ENCODE measurements at regions not wholly inside any gene's neighbourhood (a gene's known extent, or its start where the extent isn't known, plus 50 kb on each side); places are given as distances from the start of the nearest gene placed in this dataset.

- H3K36me3 ChIP-seq (ENCODE audit: control insufficient read depth in 2 of 2, insufficient read depth in 2 of 2, low read length in 1 of 2): no peaks in the 10 kb centered on the region
- peak; percentile 63 for ATAC-seq
- no peaks in the 10 kb centered on the region for H3K9me3 ChIP-seq (replicated peaks; ENCODE audit: control insufficient read depth, insufficient read depth, low read length)
- POLR2A ChIA-PET: no interaction called here
- H3K4me1 ChIP-seq (ENCODE audit: control insufficient read depth, insufficient read depth, low read length): no peaks in the 10 kb centered on the region
- H4K20me1 ChIP-seq (ENCODE audit: control insufficient read depth, insufficient read depth): no peaks in the 10 kb centered on the region; the same call in 1 of the 2 replicates
- WGBS (ENCODE audit: insufficient coverage, insufficient replicate concordance, low lambda C conversion rate, missing lambda C conversion rate): 14% methylated on average over 5 of the region's 5 CpGs
- intact Hi-C loops (cut with micrococcal nuclease; ENCODE audit: unreplicated experiment): loop anchor here (2.0 to 10.0 kb wide), 2 partner anchors 313 to 461 kb away; no protein-coding TSS in a partner anchor
- DNase-seq (ENCODE audit: low read depth, low spot score): no peak
- peaks cover 0 to 2% of the 10 kb centered on the region in 2 experiments; a peak in 1 of 4 replicates for H3K27me3 ChIP-seq (replicated peaks in 1 of 2; ENCODE audit: control insufficient read depth in 2 of 2, insufficient read depth in 2 of 2, low read length in 1 of 2)
- peak; percentile 32 to 40 (median 39); a peak in 4 of 6 replicates for TF ChIP-seq CTCF (IDR thresholded peaks at IDR 0.05 in 2 of 3, conservative IDR thresholded peaks at IDR 0.05 in 1 of 3; ENCODE audit: control insufficient read depth in 2 of 3, extremely low read depth in 1 of 3, insufficient read depth in 1 of 3, low read depth in 3 of 3, low read length in 3 of 3)
- peak; percentile 64 for TF ChIP-seq RAD21 (IDR thresholded peaks at IDR 0.05; ENCODE audit: insufficient read depth, low read depth, low read length)
- peak; percentile 48; the same call in 1 of the 2 replicates for TF ChIP-seq SMC3 (IDR thresholded peaks at IDR 0.05; ENCODE audit: borderline replicate concordance, low read length)
- TF ChIP-seq ZNF207 (IDR thresholded peaks at IDR 0.05; ENCODE audit: borderline replicate concordance): no peak
- in situ Hi-C loops (cut with MboI): loop anchor here (10.0 kb wide), 1 partner anchor 303 kb away; no protein-coding TSS in a partner anchor
- RAD21 ChIA-PET (ENCODE audit: unreplicated experiment): no interaction called here
- no TSS peak for BruUV-seq (replicated peaks)
- H3K27ac ChIP-seq (ENCODE audit: control insufficient read depth, insufficient read depth): no peak overlapping the region
- no peak overlapping the region for H3K9ac ChIP-seq (ENCODE audit: control insufficient read depth, insufficient read depth, low read length)
- FAIRE-seq: no peak
- no peaks in the 10 kb centered on the region for H3K79me2 ChIP-seq (ENCODE audit: control insufficient read depth, insufficient read depth, low read length)
- SMC1A ChIA-PET (ENCODE audit: uncharacterized antibody, unreplicated experiment): no interaction called here
- CTCF ChIA-PET: interaction anchor here (0.6 to 1.2 kb wide), 3 partner anchors 311 to 469 kb away, joined by 3 read pairs; no protein-coding TSS in a partner anchor
- H3K4me3 ChIP-seq: no peak overlapping the region
- H2AFZ ChIP-seq (ENCODE audit: control insufficient read depth, low read depth, low read length): no peak overlapping the region
- H3K4me2 ChIP-seq (ENCODE audit: control insufficient read depth, insufficient read depth): no peak overlapping the region
Measured at GRCh38 chr10:111207500-111207899, 130.7 kb downstream of the ADRA2A start.

- no peak for FAIRE-seq
- no peaks in the 10 kb centered on the region; the same call in 1 of the 2 replicates for H4K20me1 ChIP-seq (ENCODE audit: control insufficient read depth, insufficient read depth)
- no peak overlapping the region for H2AFZ ChIP-seq (ENCODE audit: control insufficient read depth, low read depth, low read length)
- no peak for DNase-seq (ENCODE audit: low read depth, low spot score)
- SMC1A ChIA-PET (ENCODE audit: uncharacterized antibody, unreplicated experiment): no interaction called here
- CTCF ChIA-PET: interaction anchor here (0.7 kb wide), 1 partner anchor 464 kb away, joined by 3 read pairs; no protein-coding TSS in a partner anchor
- no peak overlapping the region for H3K9ac ChIP-seq (ENCODE audit: control insufficient read depth, insufficient read depth, low read length)
- no peak overlapping the region for H3K4me3 ChIP-seq
- no peaks in the 10 kb centered on the region for H3K36me3 ChIP-seq (ENCODE audit: control insufficient read depth in 2 of 2, insufficient read depth in 2 of 2, low read length in 1 of 2)
- H3K27ac ChIP-seq (ENCODE audit: control insufficient read depth, insufficient read depth): no peak overlapping the region
- RAD21 ChIA-PET (ENCODE audit: unreplicated experiment): no interaction called here
- no peaks in the 10 kb centered on the region for H3K9me3 ChIP-seq (replicated peaks; ENCODE audit: control insufficient read depth, insufficient read depth, low read length)
- no TSS peak for BruUV-seq (replicated peaks)
- H3K27me3 ChIP-seq (replicated peaks in 1 of 2; ENCODE audit: control insufficient read depth in 2 of 2, insufficient read depth in 2 of 2, low read length in 1 of 2): 0 out of 4 replicates have a peak, but pooled peaks cover 0 to 2% of the 10 kb centered on the region in 2 experiments
- in situ Hi-C loops (cut with MboI) (loop anchor here (10.0 kb wide), 1 partner anchor 304 kb away; no protein-coding TSS in a partner anchor), intact Hi-C loops (cut with micrococcal nuclease; ENCODE audit: unreplicated experiment) (loop anchor here (10.0 kb wide), 1 partner anchor 314 kb away; no protein-coding TSS in a partner anchor)
- ATAC-seq: no peak
- H3K4me2 ChIP-seq (ENCODE audit: control insufficient read depth, insufficient read depth): no peak overlapping the region
- H3K79me2 ChIP-seq (ENCODE audit: control insufficient read depth, insufficient read depth, low read length): no peaks in the 10 kb centered on the region
- 14% methylated on average over 3 of the region's 3 CpGs for WGBS (ENCODE audit: insufficient coverage, insufficient replicate concordance, low lambda C conversion rate, missing lambda C conversion rate)
- no peaks in the 10 kb centered on the region for H3K4me1 ChIP-seq (ENCODE audit: control insufficient read depth, insufficient read depth, low read length)
- POLR2A ChIA-PET: no interaction called here
- TF ChIP-seq BRCA1 (IDR thresholded peaks at IDR 0.05; ENCODE audit: low read depth, low read length): no peak
- no peak for TF ChIP-seq NR2C2 (IDR thresholded peaks at IDR 0.05; ENCODE audit: borderline replicate concordance, control insufficient read depth, insufficient read length, low read depth)
- TF ChIP-seq RUNX3 (IDR thresholded peaks at IDR 0.05; ENCODE audit: low read length): no peak
- no peak for TF ChIP-seq CBFB (IDR thresholded peaks at IDR 0.05; ENCODE audit: low read depth)
- no peak for TF ChIP-seq ZBTB33 (IDR thresholded peaks at IDR 0.05)
- TF ChIP-seq TAF1 (IDR thresholded peaks at IDR 0.05; ENCODE audit: borderline replicate concordance, low read depth, low read length): no peak
- TF ChIP-seq ZNF217 (IDR thresholded peaks at IDR 0.05): no peak
- TF ChIP-seq ATF3 (IDR thresholded peaks at IDR 0.05; ENCODE audit: borderline replicate concordance, extremely low read depth, low read depth, low read length): no peak
- TF ChIP-seq TARDBP (IDR thresholded peaks at IDR 0.05; ENCODE audit: borderline replicate concordance): no peak
- TF ChIP-seq FOS (IDR thresholded peaks at IDR 0.05; ENCODE audit: borderline replicate concordance, extremely low read depth, insufficient read length): no peak
Measured at GRCh38 chr10:111208951-111209350, 132.1 kb downstream of the ADRA2A start.
